GM12892 (cell line): ENCODE measurements at regions not wholly inside any gene's neighbourhood (a gene's known extent, or its start where the extent isn't known, plus 50 kb on each side); places are given as distances from the start of the nearest gene placed in this dataset.
"Not testable (repeated sequence)": the region's sequence is repeated elsewhere in the genome, so short reads cannot be mapped to it uniquely, and the experiment has no call there.

Experiments used
- POLR2A ChIP-seq: IDR thresholded peaks from 2 replicates; pipeline ENCODE4 v1.6.1; 2011; ENCODE audit warnings: low read depth, low read length, control low read depth
- POLR2AphosphoS5 ChIP-seq: IDR thresholded peaks from 2 replicates; pipeline ENCODE4 v1.6.1; 2011; ENCODE audit warnings: low read depth, low read length, control low read depth

DNA sequence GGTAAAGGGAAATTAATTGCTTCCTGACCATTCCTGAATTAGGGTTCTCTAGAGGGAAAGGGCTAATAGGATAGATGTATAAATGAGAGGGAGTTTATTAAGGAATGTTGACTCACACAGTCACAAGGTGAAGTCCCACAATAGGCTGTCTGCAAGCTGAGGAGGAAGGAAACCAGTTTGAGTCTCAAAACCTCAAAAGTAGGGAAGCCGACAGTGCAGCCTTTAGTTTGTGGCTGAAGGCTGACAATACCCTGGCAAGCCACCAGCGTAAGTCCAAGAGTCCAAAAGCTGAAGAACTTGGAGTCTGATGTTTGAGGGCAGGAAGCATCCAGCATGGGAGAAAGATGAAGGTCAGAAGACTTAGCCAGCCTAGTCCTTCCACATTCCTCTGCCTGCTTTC lies 1340.8 kb downstream of the RPIA start:
- not testable (repeated sequence) for TF ChIP-seq POLR2A, POLR2AphosphoS5
